GM20000 (cell line): ENCODE measurements at regions not wholly inside any gene's neighbourhood (a gene's known extent, or its start where the extent isn't known, plus 50 kb on each side); places are given as distances from the start of the nearest gene placed in this dataset.
"Not testable (repeated sequence)": the region's sequence is repeated elsewhere in the genome, so short reads cannot be mapped to it uniquely, and the experiment has no call there.

Source experiments
- DNase-seq: peaks from one replicate; pipeline ENCODE4 v3.0.0; 2012; ENCODE audit warnings: low spot score
- CTCF ChIP-seq: IDR thresholded peaks from 2 replicates; pipeline ENCODE4 v1.5.1; 2012; ENCODE audit warnings: mild to moderate bottlenecking, control low read depth; ENCODE audit errors: extremely low read depth, missing control alignments

DNA sequence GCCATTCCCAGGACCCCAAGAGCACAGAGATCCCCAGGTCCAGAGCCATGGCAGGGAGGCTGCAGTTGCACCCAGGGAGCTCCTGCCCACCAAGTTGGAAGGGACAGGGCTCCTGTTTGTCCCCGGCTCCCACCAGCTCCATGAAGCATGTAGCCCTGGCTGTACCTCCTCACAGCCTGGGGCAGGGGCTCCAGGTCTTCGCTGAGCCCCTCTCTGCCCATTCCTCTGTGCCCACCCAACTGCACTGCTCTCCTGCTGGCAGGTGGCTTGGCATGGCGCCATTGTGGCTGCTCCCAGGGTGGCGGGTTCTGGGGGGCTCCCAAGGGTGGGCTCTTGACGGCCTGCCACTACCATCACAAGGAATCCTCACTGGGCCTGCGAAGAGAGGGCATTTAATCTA, 197.5 kb upstream of the DAB2 start:
- no peak for TF ChIP-seq CTCF
- DNase-seq = no peak

GRCh38 chr5:39619168-39619818, 194.5 kb upstream of the DAB2 start:
- no peak for DNase-seq
- TF ChIP-seq CTCF = no peak

DNA sequence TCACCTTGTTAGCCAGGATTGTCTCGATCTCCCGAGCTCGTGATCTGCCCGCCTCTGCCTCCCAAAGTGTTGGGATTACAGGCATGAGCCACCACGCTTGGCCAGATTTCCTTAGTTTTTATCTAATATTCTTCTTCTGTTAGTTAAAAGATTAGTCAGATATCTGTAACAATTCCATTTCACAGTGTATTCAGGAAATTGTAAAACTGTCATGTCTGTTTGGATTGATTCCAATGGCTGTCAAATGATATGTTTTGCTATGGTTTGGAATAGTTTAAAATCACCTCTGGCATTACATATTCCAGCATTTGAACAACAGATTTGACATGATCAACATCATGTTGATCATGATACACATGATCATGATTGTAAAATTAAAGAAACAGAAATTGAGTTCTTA, 193.6 kb upstream of the DAB2 start:
- DNase-seq = no peak
- TF ChIP-seq CTCF = no peak

DNA sequence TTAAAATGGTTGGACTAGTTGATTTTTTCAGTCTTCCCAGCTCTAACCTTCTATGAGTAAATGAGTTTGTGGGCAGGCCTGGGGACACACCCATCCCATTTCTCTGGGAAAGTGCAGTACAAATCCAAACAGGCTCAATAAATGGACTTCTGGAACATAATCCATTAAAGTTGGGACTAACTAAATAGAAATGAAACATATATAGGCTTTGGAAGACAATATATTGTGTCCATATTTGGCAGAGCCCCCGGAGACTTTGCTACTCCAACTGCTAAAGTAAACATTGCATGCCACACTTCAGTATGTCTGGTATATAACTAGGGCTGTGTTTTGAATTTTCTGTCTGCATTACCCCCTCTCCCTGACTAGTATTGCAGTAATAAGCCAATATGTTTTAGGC, 191.4 kb upstream of the DAB2 start:
- no peak for DNase-seq
- no peak for TF ChIP-seq CTCF

- not testable (repeated sequence) for DNase-seq
Observed at GRCh38 chr5:39611076-39611475, 186.3 kb upstream of the DAB2 start.

DNA sequence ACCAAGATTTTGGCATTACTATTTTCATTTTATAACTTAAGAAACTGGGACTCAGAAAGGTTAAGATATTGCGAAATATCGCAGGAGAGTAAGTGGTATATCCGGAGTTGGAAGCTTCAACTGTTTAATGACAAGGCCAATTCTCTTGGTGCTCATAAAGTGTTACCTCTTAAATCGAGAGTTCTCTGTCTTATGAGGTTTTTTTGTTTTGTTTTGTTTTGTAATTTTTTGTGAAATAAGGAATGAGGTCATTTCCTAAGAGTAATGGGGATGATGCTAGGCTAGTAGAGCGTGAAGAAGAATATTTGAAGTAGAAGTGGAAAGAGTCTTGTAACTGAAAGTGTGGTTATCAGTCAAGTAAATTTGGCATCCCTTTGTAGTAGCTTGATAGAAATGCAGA, 183.2 kb upstream of the DAB2 start:
- DNase-seq = peak; percentile 19
- TF ChIP-seq CTCF = no peak

DNA sequence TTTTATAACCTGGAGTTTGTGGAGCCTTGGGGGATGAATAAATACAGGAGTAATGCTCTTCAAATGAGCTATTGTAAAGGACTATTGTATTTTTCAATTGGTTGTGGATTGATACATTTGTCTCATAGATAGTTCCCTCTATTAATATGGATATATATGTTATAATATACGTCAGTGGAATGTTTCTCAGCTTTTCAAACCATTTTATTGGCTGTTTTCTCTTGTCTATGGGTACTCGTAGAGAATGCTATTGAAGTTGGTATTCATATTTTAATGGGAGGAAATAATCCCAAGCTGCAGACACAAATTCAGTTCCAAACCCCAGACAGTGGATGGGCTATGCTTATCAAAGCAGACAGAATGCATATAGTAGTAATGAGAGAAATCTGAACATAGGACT, 181.8 kb upstream of the DAB2 start:
- DNase-seq = no peak
- TF ChIP-seq CTCF = no peak
